ENCODE measurements at regions not wholly inside any gene's neighbourhood (a gene's known extent, or its start where the extent isn't known, plus 50 kb on each side); places are given as distances from the start of the nearest gene placed in this dataset.

- Histone ChIP-seq H3K27me3 (peaks cover 0 to 69% (median 2%) of the 10 kb centered on the region in 4 donors), H3K4me3 (no peak overlapping the region), H3K9me3 (no peaks in the 10 kb centered on the region), H3K36me3 (no peaks in the 10 kb centered on the region), H3K4me1 (no peaks in the 10 kb centered on the region), H3K27ac (no peak overlapping the region)
- intact Hi-C loops (cut with DNase I): no loop called here
- TF ChIP-seq CTCF (IDR thresholded peaks at IDR 0.05) (no peak), POLR2A (IDR thresholded peaks at IDR 0.05) (no peak)
- DNase-seq: no peak
- WGBS, 2 donors: 66 to 88% methylated on average over 9 to 10 of the region's 14 CpGs
Observed at GRCh38 chr13:111462221-111462764, 141.9 kb downstream of the TEX29 start.

- Histone ChIP-seq H3K9me3 (no peaks in the 10 kb centered on the region), H3K27ac (no peak overlapping the region), H3K4me1 (no peaks in the 10 kb centered on the region), H3K4me3 (no peak overlapping the region), H3K36me3 (no peaks in the 10 kb centered on the region), H3K27me3 (peaks cover 0 to 71% (median 2%) of the 10 kb centered on the region in 4 donors)
- WGBS, 2 donors: 54 to 93% methylated on average over 3 to 6 of the region's 6 CpGs
- DNase-seq: no peak
- TF ChIP-seq POLR2A (IDR thresholded peaks at IDR 0.05) (no peak), CTCF (IDR thresholded peaks at IDR 0.05) (no peak)
- intact Hi-C loops (cut with DNase I): no loop called here
Observed at GRCh38 chr13:111462944-111463343, 142.5 kb downstream of the TEX29 start.

GRCh38 chr13:111467111-111467890 lies 146.9 kb downstream of the TEX29 start:
- Histone ChIP-seq H3K4me1 (no peaks in the 10 kb centered on the region), H3K4me3 (no peak overlapping the region), H3K27ac (no peak overlapping the region), H3K36me3 (no peaks in the 10 kb centered on the region), H3K27me3 (peaks cover 0 to 58% (median 2%) of the 10 kb centered on the region in 4 donors), H3K9me3 (no peaks in the 10 kb centered on the region)
- DNase-seq: no peak
- TF ChIP-seq POLR2A (IDR thresholded peaks at IDR 0.05): no peak
- no peak for TF ChIP-seq CTCF (IDR thresholded peaks at IDR 0.05)
- intact Hi-C loops (cut with DNase I): no loop called here
- 46 to 71% methylated on average over 2 to 3 of the region's 7 CpGs for WGBS, 2 donors

GRCh38 chr13:111468037-111468959 lies 147.9 kb downstream of the TEX29 start:
- no peak overlapping the region for H3K27ac ChIP-seq
- H3K27me3 ChIP-seq: peaks cover 0 to 61% (median 2%) of the 10 kb centered on the region in 4 donors
- intact Hi-C loops (cut with DNase I): no loop called here
- WGBS, 2 donors: 86 to 92% methylated on average over 17 to 21 of the region's 23 CpGs
- TF ChIP-seq POLR2A (IDR thresholded peaks at IDR 0.05): no peak
- no peak for TF ChIP-seq CTCF (IDR thresholded peaks at IDR 0.05)
- H3K4me1 ChIP-seq: no peaks in the 10 kb centered on the region
- no peak overlapping the region for H3K4me3 ChIP-seq
- H3K36me3 ChIP-seq: no peaks in the 10 kb centered on the region
- no peak for DNase-seq
- H3K9me3 ChIP-seq: no peaks in the 10 kb centered on the region
